GM13977 (cell line): ENCODE measurements at regions not wholly inside any gene's neighbourhood (a gene's known extent, or its start where the extent isn't known, plus 50 kb on each side); places are given as distances from the start of the nearest gene placed in this dataset.

ENCODE experiments used
- DNase-seq: peaks from one replicate; pipeline ENCODE4 v3.0.0; 2012; ENCODE audit warnings: low spot score
- in situ Hi-C: fragments of 300-500 bp; cut with MboI; formaldehyde crosslinking; loops from one replicate; pipeline ENCODE4 v1.12.0; 2022; ENCODE audit warnings: low sequenced_read_pairs, low pct_unique_long_range_greater_than_20kb, mixed read lengths, inconsistent platforms; ENCODE audit not compliant: unreplicated experiment
- TF ChIP-seq, protein P1 (sequence below): IDR thresholded peaks from 2 replicates; pipeline ENCODE4 v1.5.1; 2012; ENCODE audit warnings: mild to moderate bottlenecking, control low read depth; ENCODE audit not compliant: insufficient read depth; ENCODE audit errors: extremely low read depth, missing control alignments

DNA sequence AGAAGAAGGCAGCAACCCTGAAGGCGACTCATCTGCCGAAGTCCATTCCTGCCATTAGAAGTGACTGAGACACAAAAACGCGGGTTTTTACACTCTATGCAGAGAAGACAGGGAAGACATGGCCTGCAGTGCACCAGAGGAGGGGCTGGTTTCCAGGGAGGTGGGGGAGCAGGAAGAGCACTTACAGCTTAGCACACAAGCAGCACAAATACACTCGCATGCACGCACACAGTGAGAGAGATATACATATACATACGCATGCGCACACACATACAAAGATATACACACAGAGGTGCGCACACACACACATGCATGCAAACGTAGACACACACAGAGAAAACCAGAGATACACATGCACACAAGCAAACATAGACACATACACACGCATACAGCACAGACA is 210.9 kb upstream of the CSF3R start:
- in situ Hi-C loops = no loop called here
- DNase-seq = no peak
- TF ChIP-seq, protein P1, sequence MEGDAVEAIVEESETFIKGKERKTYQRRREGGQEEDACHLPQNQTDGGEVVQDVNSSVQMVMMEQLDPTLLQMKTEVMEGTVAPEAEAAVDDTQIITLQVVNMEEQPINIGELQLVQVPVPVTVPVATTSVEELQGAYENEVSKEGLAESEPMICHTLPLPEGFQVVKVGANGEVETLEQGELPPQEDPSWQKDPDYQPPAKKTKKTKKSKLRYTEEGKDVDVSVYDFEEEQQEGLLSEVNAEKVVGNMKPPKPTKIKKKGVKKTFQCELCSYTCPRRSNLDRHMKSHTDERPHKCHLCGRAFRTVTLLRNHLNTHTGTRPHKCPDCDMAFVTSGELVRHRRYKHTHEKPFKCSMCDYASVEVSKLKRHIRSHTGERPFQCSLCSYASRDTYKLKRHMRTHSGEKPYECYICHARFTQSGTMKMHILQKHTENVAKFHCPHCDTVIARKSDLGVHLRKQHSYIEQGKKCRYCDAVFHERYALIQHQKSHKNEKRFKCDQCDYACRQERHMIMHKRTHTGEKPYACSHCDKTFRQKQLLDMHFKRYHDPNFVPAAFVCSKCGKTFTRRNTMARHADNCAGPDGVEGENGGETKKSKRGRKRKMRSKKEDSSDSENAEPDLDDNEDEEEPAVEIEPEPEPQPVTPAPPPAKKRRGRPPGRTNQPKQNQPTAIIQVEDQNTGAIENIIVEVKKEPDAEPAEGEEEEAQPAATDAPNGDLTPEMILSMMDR = no peak

DNA sequence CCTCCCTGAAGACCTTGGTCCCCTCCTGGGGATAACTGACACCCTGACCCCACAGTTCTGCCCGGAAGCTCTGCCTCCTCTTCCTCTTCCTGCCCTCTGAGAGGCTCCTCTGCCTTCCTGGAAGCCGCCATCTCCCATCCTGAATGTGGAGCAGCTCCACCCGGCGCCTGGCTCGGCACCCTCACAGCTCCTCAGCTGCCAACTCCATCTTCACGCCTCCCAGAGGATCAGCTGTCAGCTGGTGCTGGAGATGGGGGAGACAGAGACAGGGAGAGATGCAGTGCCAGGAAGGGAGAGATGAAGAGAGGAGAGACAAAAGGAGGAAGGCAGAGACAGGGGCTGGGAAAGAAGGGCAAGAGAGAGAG is 210.4 kb upstream of the CSF3R start:
- DNase-seq = no peak
- in situ Hi-C loops = no loop called here
- TF ChIP-seq, protein P1 = no peak

DNA sequence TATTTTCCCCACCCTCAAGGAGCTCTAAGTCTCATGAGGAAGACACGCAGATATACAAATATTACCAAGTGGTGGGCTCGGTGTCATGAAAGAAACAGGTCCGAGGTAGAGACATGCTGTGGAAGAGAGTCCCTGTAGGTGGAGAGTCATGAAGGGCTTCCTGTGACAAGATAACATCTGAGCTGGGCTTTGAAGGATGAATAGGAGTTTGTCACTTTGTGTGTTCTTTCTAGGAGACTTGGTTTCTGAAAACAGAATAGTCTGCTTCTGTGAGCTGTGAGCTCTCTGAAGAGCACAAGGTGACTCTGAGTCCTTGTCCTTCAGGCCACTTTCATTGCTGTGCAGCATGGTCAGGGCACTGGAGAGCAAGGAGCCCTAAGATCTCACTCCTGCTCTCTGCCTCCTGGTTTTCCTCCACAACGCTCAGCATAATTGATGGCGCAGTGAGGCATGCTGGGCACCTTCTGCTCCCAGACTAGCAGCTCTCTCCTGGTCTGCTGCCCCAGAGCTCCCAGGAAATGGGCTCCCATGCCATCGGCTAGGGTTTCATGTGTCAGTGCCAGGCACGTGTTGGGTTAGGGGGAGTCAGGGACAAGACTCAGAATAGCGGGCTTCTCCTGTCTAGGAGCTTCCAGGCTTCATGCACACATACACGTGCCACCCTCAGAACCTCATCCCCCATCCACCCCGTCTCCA is 209.9 kb upstream of the CSF3R start:
- DNase-seq = no peak
- TF ChIP-seq, protein P1 = no peak
- in situ Hi-C loops = no loop called here

DNA sequence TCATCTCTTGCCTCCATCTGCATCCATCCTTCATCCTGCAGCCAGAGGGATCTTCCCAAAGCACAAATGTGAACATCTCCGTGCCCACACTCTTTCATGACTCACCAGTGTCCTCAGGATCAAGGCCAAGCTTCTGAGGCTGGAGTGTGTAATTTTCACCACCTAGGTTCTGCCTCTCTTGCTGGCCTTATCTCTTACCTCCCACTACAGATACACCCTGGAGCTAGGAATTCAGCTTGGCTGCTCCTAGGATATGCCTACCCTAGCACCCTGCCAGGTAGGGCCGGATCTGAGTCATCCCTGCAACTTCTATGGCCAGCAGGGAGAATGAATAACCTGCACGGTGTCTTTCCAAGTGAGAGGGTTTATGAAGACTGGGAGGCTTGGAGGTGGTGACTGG is 208.7 kb upstream of the CSF3R start:
- TF ChIP-seq, protein P1 = no peak
- DNase-seq = no peak
- in situ Hi-C loops = no loop called here

DNA sequence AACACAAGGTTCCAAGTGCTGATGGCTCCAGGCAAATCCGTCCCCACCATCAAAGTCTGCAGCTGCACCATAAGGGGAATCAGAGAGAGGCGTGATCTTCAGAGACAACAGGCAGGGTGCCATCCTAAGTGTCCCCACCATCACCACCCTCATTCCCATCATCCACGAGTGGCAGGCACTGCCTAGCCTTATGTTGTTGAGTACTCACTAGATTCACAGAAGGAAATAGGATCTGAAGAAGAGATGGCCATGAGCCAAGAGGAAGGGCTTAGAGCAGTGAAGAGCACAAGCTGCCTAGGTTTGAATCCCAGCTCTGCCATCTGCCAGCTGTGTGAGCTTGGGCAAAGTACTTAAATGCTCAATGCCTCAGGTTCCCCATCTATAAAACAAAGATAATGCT is 207.3 kb upstream of the CSF3R start:
- in situ Hi-C loops = no loop called here
- TF ChIP-seq, protein P1 = no peak
- no peak for DNase-seq

DNA sequence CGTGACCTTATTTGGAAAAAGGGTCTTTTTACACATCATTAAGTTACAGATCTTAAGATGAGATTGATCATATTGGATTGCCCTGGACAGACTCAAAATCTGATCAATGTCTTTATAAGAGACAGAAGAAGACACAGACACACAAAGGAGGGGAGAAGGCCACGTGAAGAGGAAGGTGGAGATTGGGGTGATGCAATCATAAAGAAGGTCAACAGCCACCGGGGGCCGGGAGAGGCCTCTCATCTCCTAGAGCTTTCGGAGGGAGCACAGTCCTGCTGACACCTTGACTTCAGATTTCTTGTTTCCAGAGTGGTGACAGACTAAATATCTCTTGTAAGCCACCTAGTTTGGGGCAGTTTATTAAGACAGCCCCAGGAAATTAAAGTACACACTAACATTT is 204.6 kb upstream of the CSF3R start:
- in situ Hi-C loops = no loop called here
- TF ChIP-seq, protein P1 = no peak
- no peak for DNase-seq
